GM12878 (cell line): ENCODE measurements at regions not wholly inside any gene's neighbourhood (a gene's known extent, or its start where the extent isn't known, plus 50 kb on each side); places are given as distances from the start of the nearest gene placed in this dataset.

Experiments
- ELK1 ChIP-seq: IDR thresholded peaks from 2 replicates; pipeline ENCODE4 v1.6.1; 2012; ENCODE audit warnings: low read depth, low read length, improper control_type of control experiment
- EP300 ChIP-seq, 2 experiments: fragments of 150-350 bp in 1 of 2; IDR thresholded peaks; 2 replicates each; pipeline ENCODE4 v1.6.1; 2011 to 2012; ENCODE audit warnings: low read depth in 2 of 2, low read length in 2 of 2, borderline replicate concordance in 1 of 2, improper control_type of control experiment in 1 of 2, inconsistent platforms in 1 of 2; ENCODE audit not compliant: control insufficient read depth in 1 of 2
- NRF1 ChIP-seq: conservative IDR thresholded peaks from 2 replicates; pipeline ENCODE4 v1.6.1; 2011; ENCODE audit warnings: mild to moderate bottlenecking, low read depth, low read length, improper control_type of control experiment
- POLR2A ChIP-seq: IDR thresholded peaks from 2 replicates; pipeline ENCODE4 v1.6.1; 2011; ENCODE audit warnings: low read depth, mild to moderate bottlenecking, low read length
- SP1 ChIP-seq: IDR thresholded peaks from one replicate; pipeline ENCODE4 v1.6.1; 2011; ENCODE audit warnings: low read depth, low read length
- TAF1 ChIP-seq: IDR thresholded peaks from 2 replicates; pipeline ENCODE4 v1.6.1; 2011; ENCODE audit warnings: mild to moderate bottlenecking, low read depth, low read length, borderline replicate concordance
- TCF12 ChIP-seq: IDR thresholded peaks from 2 replicates; pipeline ENCODE4 v1.6.1; 2011; ENCODE audit warnings: low read depth, mild to moderate bottlenecking, low read length
- USF2 ChIP-seq: IDR thresholded peaks from 2 replicates; pipeline ENCODE4 v1.6.1; 2011; ENCODE audit warnings: low read depth, low read length, improper control_type of control experiment, borderline replicate concordance
- ZBTB40 ChIP-seq: fragments of 450-650 bp; IDR thresholded peaks from 2 replicates; pipeline ENCODE4 v1.6.1; 2016; ENCODE audit warnings: mild to moderate bottlenecking, moderate library complexity, borderline replicate concordance
- ZNF217 ChIP-seq: fragments of 450-650 bp; IDR thresholded peaks from 2 replicates; pipeline ENCODE4 v1.6.1; 2017; ENCODE audit warnings: antibody characterized with exemption, mild to moderate bottlenecking
- ZNF274 ChIP-seq: IDR thresholded peaks from one replicate; pipeline ENCODE4 v1.8.0; 2011; ENCODE audit not compliant: insufficient read length, insufficient read depth

- no peak for TF ChIP-seq TAF1
- no peak for TF ChIP-seq TCF12
- TF ChIP-seq POLR2A, result no peak
- no peak for TF ChIP-seq NRF1
- no peak for TF ChIP-seq ZNF274
- no peak for TF ChIP-seq USF2
- TF ChIP-seq SP1, result no peak
- no peak for TF ChIP-seq EP300 (IDR thresholded peaks at IDR 0.05; ENCODE audit: borderline replicate concordance in 1 of 2, control insufficient read depth in 1 of 2, low read depth in 2 of 2, low read length in 2 of 2)
- TF ChIP-seq ELK1, result no peak
- TF ChIP-seq ZBTB40, result no peak
- TF ChIP-seq ZNF217, result no peak
Observed at GRCh38 chr4:123856689-123857545, 460.3 kb downstream of the SPRY1 start.
